K562 (cell line): ENCODE measurements at regions not wholly inside any gene's neighbourhood (a gene's known extent, or its start where the extent isn't known, plus 50 kb on each side); places are given as distances from the start of the nearest gene placed in this dataset.

Experiments used
- ATAC-seq: fragments of 200-7000 bp; cut with Tn5 transposase; 3 replicates; pipeline ENCODE4 v1.9.1; 2020; ENCODE audit warnings: moderate library complexity
- BruUV-seq: library from RNA; stranded (reverse); fragments of 400-500 nt; replicated peaks from 2 replicates; lab custom pipeline; 2021; lab: Mats Ljungman, UMichigan
- CTCF ChIA-PET: fragments of 300-600 bp; formaldehyde crosslinking; extraction: SDS; loops from one replicate; lab custom pipeline; 2021; ENCODE audit warnings: low intra/inter-chr PET ratio; lab: Yijun Ruan, JAX
- POLR2A ChIA-PET: fragments of 300-600, 350-650 bp; sonication (Branson Sonifier 250); formaldehyde crosslinking; extraction: SDS; loops from one replicate; lab custom pipeline; 2021; ENCODE audit warnings: antibody characterized with exemption, inconsistent platforms; lab: Yijun Ruan, JAX
- DNase-seq, 4 experiments: peaks; one replicate each; pipeline versions ENCODE4 v3.0.0 to v3.0.0-alpha.2; 2011 to 2018; ENCODE audit warnings: low spot score in 3 of 4, mixed read lengths in 3 of 4; ENCODE audit errors: extremely low read depth in 1 of 4
- FAIRE-seq: peaks from 2 replicates; lab custom pipeline; 2011; peaks lifted over from hg19 to GRCh38; lab: Jason Lieb, UNC
- H2AFZ ChIP-seq: 2 replicates; pipeline ENCODE4 v1.6.0; 2011; ENCODE audit warnings: low read depth, low read length, control low read depth, inconsistent platforms
- H3K27ac ChIP-seq: fragments of 200-600 bp; 3 replicates; pipeline ENCODE4 v1.8.0; 2011; ENCODE audit warnings: low read depth, mild to moderate bottlenecking, control low read depth, inconsistent platforms, low read length, moderate library complexity, mixed read lengths; ENCODE audit errors: extremely low read depth
- H3K27me3 ChIP-seq, 2 experiments: fragments of 300-600 bp in 1 of 2; 2 replicates in 1 of 2; 3 replicates in 1 of 2; pipeline versions ENCODE4 v1.6.0 to v1.8.0; 2011; ENCODE audit warnings: inconsistent platforms in 2 of 2, low read length in 2 of 2, mild to moderate bottlenecking in 1 of 2, mixed read lengths in 1 of 2, moderate library complexity in 1 of 2; ENCODE audit not compliant: control insufficient read depth in 2 of 2, insufficient read depth in 2 of 2
- H3K36me3 ChIP-seq: fragments of 300-600 bp; 3 replicates; pipeline ENCODE4 v1.8.0; 2011; ENCODE audit warnings: mild to moderate bottlenecking, low read length, inconsistent platforms; ENCODE audit not compliant: control insufficient read depth, insufficient read depth
- H3K4me1 ChIP-seq, 2 experiments: fragments of 200-600 bp in 1 of 2; replicated peaks in 1 of 2; 2 replicates in 1 of 2; 3 replicates in 1 of 2; pipeline versions ENCODE4 v1.5.1 to v1.8.0; 2011; ENCODE audit warnings: inconsistent platforms in 2 of 2, low read length in 2 of 2, mild to moderate bottlenecking in 1 of 2, mixed read lengths in 1 of 2, moderate library complexity in 1 of 2; ENCODE audit not compliant: control insufficient read depth in 2 of 2, insufficient read depth in 2 of 2
- H3K4me2 ChIP-seq: 2 replicates; pipeline ENCODE4 v1.6.1; 2011; ENCODE audit warnings: low read length, control low read depth, inconsistent platforms, mixed read lengths; ENCODE audit not compliant: insufficient read depth
- H3K4me3 ChIP-seq: fragments of 200-600 bp; sonication (generic), shearing (Covaris generic); 2 replicates; pipeline ENCODE4 v1.5.1; 2016; ENCODE audit warnings: control low read depth, inconsistent platforms
- H3K79me2 ChIP-seq: fragments of 200-600 bp; 3 replicates; pipeline ENCODE4 v1.8.0; 2011; ENCODE audit warnings: low read length, inconsistent platforms; ENCODE audit not compliant: control insufficient read depth, insufficient read depth
- H3K9ac ChIP-seq, 2 experiments: 2 replicates each; pipeline versions ENCODE4 v1.6.0 to v1.6.1; 2011; ENCODE audit warnings: low read depth in 2 of 2, low read length in 2 of 2, control low read depth in 1 of 2, inconsistent platforms in 1 of 2, mild to moderate bottlenecking in 1 of 2, mixed read lengths in 1 of 2; ENCODE audit not compliant: insufficient read depth in 1 of 2
- H3K9me1 ChIP-seq: one replicate; pipeline ENCODE4 v1.6.0; 2011; ENCODE audit warnings: inconsistent platforms, mild to moderate bottlenecking, low read length, moderate library complexity; ENCODE audit not compliant: control insufficient read depth, insufficient read depth
- H3K9me3 ChIP-seq: replicated peaks from 2 replicates; pipeline ENCODE4 v1.5.1; 2011; ENCODE audit warnings: low read depth, low read length, inconsistent platforms; ENCODE audit not compliant: control insufficient read depth, insufficient read depth
- H4K20me1 ChIP-seq: replicated peaks from 2 replicates; pipeline ENCODE4 v1.6.1; 2011; ENCODE audit warnings: low read length, inconsistent platforms, mixed read lengths; ENCODE audit not compliant: control insufficient read depth, insufficient read depth
- CXXC5 ChIP-seq: fragments of 250-450 bp; sonication (Bioruptor Pico); IDR thresholded peaks from 2 replicates; pipeline ENCODE4 v1.8.0; 2022; ENCODE audit warnings: inconsistent platforms, mild to moderate bottlenecking, moderate library complexity
- DACH1 ChIP-seq: fragments of 450-650 bp; IDR thresholded peaks from 2 replicates; pipeline ENCODE4 v1.6.1; 2018; ENCODE audit not compliant: partially characterized antibody
- E2F8 ChIP-seq: fragments of 450-650 bp; IDR thresholded peaks from 2 replicates; pipeline ENCODE4 v1.7.1; 2018; ENCODE audit warnings: mild to moderate bottlenecking, low read depth; ENCODE audit not compliant: partially characterized antibody
- NUFIP1 ChIP-seq: fragments of 450-650 bp; IDR thresholded peaks from 2 replicates; pipeline ENCODE4 v1.6.1; 2018; ENCODE audit not compliant: partially characterized antibody
- POLR2AphosphoS5 ChIP-seq: IDR thresholded peaks from 2 replicates; pipeline ENCODE4 v1.6.1; 2011; ENCODE audit warnings: mild to moderate bottlenecking, low read depth, low read length, moderate library complexity; ENCODE audit not compliant: control insufficient read depth, insufficient read depth
- PYGO2 ChIP-seq: fragments of 450-650 bp; IDR thresholded peaks from 2 replicates; pipeline ENCODE4 v1.6.1; 2016; ENCODE audit warnings: mild to moderate bottlenecking, missing genetic modification characterization, moderate library complexity, missing compliant biosample characterization
- RUNX1 ChIP-seq: sonication (generic); IDR thresholded peaks from 2 replicates; pipeline ENCODE4 v1.6.1; 2016; ENCODE audit warnings: antibody characterized with exemption, low read depth
- SOX6 ChIP-seq: fragments of 450-650 bp; IDR thresholded peaks from 2 replicates; pipeline ENCODE4 v1.6.1; 2014; ENCODE audit warnings: mild to moderate bottlenecking
- XRCC3 ChIP-seq: fragments of 450-650 bp; IDR thresholded peaks from 2 replicates; pipeline ENCODE4 v1.6.1; 2017; ENCODE audit warnings: mild to moderate bottlenecking, moderate library complexity
- ZFP1 ChIP-seq: fragments of 450-650 bp; formaldehyde crosslinking; IDR thresholded peaks from 2 replicates; pipeline ENCODE4 v1.4.0; 2020; ENCODE audit warnings: mild to moderate bottlenecking, mixed read lengths
- ZNF589 ChIP-seq: fragments of 200-800 bp; sonication (Bioruptor generic); IDR thresholded peaks from 2 replicates; pipeline ENCODE4 v1.6.1; 2016; ENCODE audit warnings: low read depth, missing genetic modification characterization, missing compliant biosample characterization
- WGBS: fragments of 100-300 bp; shearing (Covaris generic); methylation state at CpG from one replicate; pipeline ENCODE4 v1.1.6; 2016; ENCODE audit warnings: low coverage, mixed read lengths; ENCODE audit not compliant: insufficient coverage; ENCODE audit errors: missing lambda C conversion rate; 5-methylcytosine and 5-hydroxymethylcytosine counted together
- in situ Hi-C: fragments of 300-500 bp; cut with MboI; formaldehyde crosslinking; loops from 4 replicates; pipeline ENCODE4 v1.15.0; 2018; ENCODE audit warnings: inconsistent platforms, mixed read lengths
- intact Hi-C: fragments of 100-400 bp; cut with micrococcal nuclease; formaldehyde crosslinking; loops from 2 replicates; pipeline ENCODE4 v1.14.2; 2022

GRCh38 chr15:62591842-62592838 is 427.1 kb upstream of the C2CD4B start:
- Histone ChIP-seq H3K9me1 (no peaks in the 10 kb centered on the region), H3K4me3 (no peak overlapping the region), H3K36me3 (no peaks in the 10 kb centered on the region), H2AFZ (no peak overlapping the region), H3K4me1 (no peaks in the 10 kb centered on the region), H3K27ac (no peak overlapping the region), H3K4me2 (no peak overlapping the region), H4K20me1 (no peaks in the 10 kb centered on the region), H3K9me3 (no peaks in the 10 kb centered on the region), H3K9ac (no peak overlapping the region), H3K79me2 (no peaks in the 10 kb centered on the region), H3K27me3 (peaks cover 0 to 8% of the 10 kb centered on the region in 2 experiments; a peak in 1 of 5 replicates)
- TF ChIP-seq RUNX1 (no peak), ZFP1 (CRISPR knock-in tag) (no peak), SOX6 (no peak), NUFIP1 (no peak), CXXC5 (CRISPR knock-in tag) (no peak), POLR2AphosphoS5 (no peak), DACH1 (no peak), ZNF589 (no peak), XRCC3 (no peak), PYGO2 (tag) (no peak), E2F8 (no peak)
- CTCF ChIA-PET: no interaction called here
- DNase-seq (no peak), ATAC-seq (no peak), FAIRE-seq (no peak)
- in situ Hi-C loops: no loop called here
- WGBS: 0% methylated on average over 8 of the region's 8 CpGs
- POLR2A ChIA-PET: no interaction called here
- BruUV-seq: no TSS peak
- intact Hi-C loops: no loop called here
